GM23338 (cell line): ENCODE measurements at regions not wholly inside any gene's neighbourhood (a gene's known extent, or its start where the extent isn't known, plus 50 kb on each side); places are given as distances from the start of the nearest gene placed in this dataset.

Experiments used
- ATAC-seq: fragments of 200-7000 bp; cut with Tn5 transposase; 3 replicates; pipeline ENCODE4 v1.9.1; 2020
- DNase-seq: peaks from one replicate; pipeline ENCODE4 v3.0.0-alpha.2; 2015; ENCODE audit warnings: low spot score
- H2AFZ ChIP-seq: fragments of 200-600 bp; sonication (generic); 2 replicates; pipeline ENCODE4 v1.8.0; 2016; ENCODE audit warnings: antibody characterized with exemption, mild to moderate bottlenecking, moderate library complexity
- H3F3A ChIP-seq: fragments of 200-600 bp; sonication (generic); replicated peaks from 2 replicates; pipeline ENCODE4 v1.8.0; 2017; ENCODE audit warnings: antibody characterized with exemption, mixed run types, low read depth
- H3K27ac ChIP-seq: fragments of 200-600 bp; sonication (generic); 2 replicates; pipeline ENCODE4 v1.6.1; 2016; ENCODE audit warnings: low read depth
- H3K27me3 ChIP-seq: fragments of 200-600 bp; sonication (generic); 2 replicates; pipeline ENCODE4 v1.8.0; 2016; ENCODE audit warnings: mild to moderate bottlenecking, mixed run types, moderate library complexity; ENCODE audit not compliant: insufficient read depth
- H3K36me3 ChIP-seq: fragments of 200-600 bp; sonication (generic); 2 replicates; pipeline ENCODE4 v1.8.0; 2016; ENCODE audit warnings: mild to moderate bottlenecking; ENCODE audit not compliant: insufficient read depth
- H3K4me1 ChIP-seq: fragments of 200-600 bp; sonication (generic); 2 replicates; pipeline ENCODE4 v1.8.0; 2016; ENCODE audit warnings: mild to moderate bottlenecking, moderate library complexity; ENCODE audit not compliant: insufficient read depth
- H3K4me2 ChIP-seq: fragments of 200-600 bp; sonication (generic); 2 replicates; pipeline ENCODE4 v1.7.1; 2017; ENCODE audit warnings: mixed run types
- H3K4me3 ChIP-seq: fragments of 200-600 bp; sonication (generic); 2 replicates; pipeline ENCODE4 v1.6.1; 2016; ENCODE audit warnings: mixed run types
- H3K79me2 ChIP-seq: fragments of 200-600 bp; sonication (generic); replicated peaks from 2 replicates; pipeline ENCODE4 v1.8.0; 2017; ENCODE audit warnings: mild to moderate bottlenecking; ENCODE audit not compliant: insufficient read depth
- H3K9me2 ChIP-seq: fragments of 200-600 bp; sonication (generic); 2 replicates; pipeline ENCODE4 v1.8.0; 2017; ENCODE audit not compliant: insufficient read depth
- H4K20me1 ChIP-seq: fragments of 200-600 bp; sonication (generic); replicated peaks from 2 replicates; pipeline ENCODE4 v1.8.0; 2017; ENCODE audit warnings: mild to moderate bottlenecking; ENCODE audit not compliant: insufficient read depth
- H3K27ac Mint-ChIP-seq: 2 replicates; pipeline ENCODE4 v1.8.0; 2020; ENCODE audit warnings: inconsistent platforms, mild to moderate bottlenecking, moderate library complexity, mixed read lengths
- H3K27me3 Mint-ChIP-seq: 3 replicates; pipeline ENCODE4 v1.8.0; 2022; ENCODE audit warnings: low read depth, mild to moderate bottlenecking, moderate library complexity, mixed read lengths, inconsistent platforms; ENCODE audit not compliant: insufficient read depth, poor library complexity
- H3K36me3 Mint-ChIP-seq: 3 replicates; pipeline ENCODE4 v1.8.0; 2021; ENCODE audit warnings: low read depth, mild to moderate bottlenecking, inconsistent platforms, moderate library complexity, mixed read lengths
- H3K4me1 Mint-ChIP-seq: 3 replicates; pipeline ENCODE4 v1.8.0; 2020; ENCODE audit warnings: mild to moderate bottlenecking, inconsistent platforms, mixed read lengths
- H3K4me3 Mint-ChIP-seq: 3 replicates; pipeline ENCODE4 v1.8.0; 2021; ENCODE audit warnings: moderate library complexity, mild to moderate bottlenecking, inconsistent platforms, mixed read lengths
- H3K9me3 Mint-ChIP-seq: 3 replicates; pipeline ENCODE4 v1.8.0; 2020; ENCODE audit warnings: moderate library complexity, mild to moderate bottlenecking, inconsistent platforms, mixed read lengths
- CREB1 ChIP-seq: fragments of 250-450 bp; sonication (Bioruptor Pico); IDR thresholded peaks from 2 replicates; pipeline ENCODE4 v1.5.0; 2020; ENCODE audit warnings: low read depth, mild to moderate bottlenecking, moderate library complexity
- EZH2 ChIP-seq: fragments of 200-600 bp; sonication (generic); IDR thresholded peaks from one replicate; pipeline ENCODE4 v1.8.0; 2017; ENCODE audit warnings: antibody characterized with exemption, mild to moderate bottlenecking, low read depth; ENCODE audit not compliant: unreplicated experiment
- EZH2phosphoT487 ChIP-seq: fragments of 200-600 bp; sonication (generic); IDR thresholded peaks from one replicate; pipeline ENCODE4 v1.8.1; 2018; ENCODE audit warnings: antibody characterized with exemption; ENCODE audit not compliant: unreplicated experiment
- JUNB ChIP-seq: IDR thresholded peaks from one replicate; pipeline ENCODE4 v1.6.1; 2016; ENCODE audit warnings: antibody characterized with exemption; ENCODE audit not compliant: unreplicated experiment
- NANOG ChIP-seq: IDR thresholded peaks from 2 replicates; pipeline ENCODE4 v1.6.1; 2016; ENCODE audit warnings: antibody characterized with exemption, borderline replicate concordance
- POLR2AphosphoS5 ChIP-seq: IDR thresholded peaks from 2 replicates; pipeline ENCODE4 v1.6.1; 2016; ENCODE audit warnings: antibody characterized with exemption, low read depth
- REST ChIP-seq: IDR thresholded peaks from one replicate; pipeline ENCODE4 v1.6.1; 2018; ENCODE audit warnings: antibody characterized with exemption; ENCODE audit not compliant: unreplicated experiment
- STAT1 ChIP-seq: IDR thresholded peaks from one replicate; pipeline ENCODE4 v1.6.1; 2016; ENCODE audit warnings: antibody characterized with exemption; ENCODE audit not compliant: unreplicated experiment
- ZNF114 ChIP-seq: fragments of 250-450 bp; sonication (Bioruptor Pico); IDR thresholded peaks from 2 replicates; pipeline ENCODE4 v1.5.0; 2020; ENCODE audit warnings: mild to moderate bottlenecking, moderate library complexity
- ZNF331 ChIP-seq: fragments of 250-450 bp; sonication (Bioruptor Pico); IDR thresholded peaks from 2 replicates; pipeline ENCODE4 v1.5.0; 2020; ENCODE audit warnings: low read depth, mild to moderate bottlenecking, moderate library complexity
- TF ChIP-seq, protein P1 (sequence below): fragments of 250-450 bp; sonication (Bioruptor Pico); IDR thresholded peaks from 2 replicates; pipeline ENCODE4 v1.5.0; 2020; ENCODE audit warnings: mild to moderate bottlenecking, moderate library complexity
- TF ChIP-seq, protein P2 (sequence below), 2 experiments: fragments of 200-600 bp in 1 of 2; sonication (generic) in 1 of 2; conservative IDR thresholded peaks; 2 replicates each; pipeline versions ENCODE4 v1.5.1 to v1.6.1; 2016 to 2017; ENCODE audit warnings: antibody characterized with exemption in 2 of 2, low read depth in 2 of 2, mild to moderate bottlenecking in 2 of 2, moderate library complexity in 1 of 2
- TF ChIP-seq, protein P3 (sequence below): IDR thresholded peaks from 2 replicates; pipeline ENCODE4 v1.6.1; 2016; ENCODE audit warnings: antibody characterized with exemption

GRCh38 chr21:41075656-41076055, 92.3 kb upstream of the BACE2 start:
- no peak overlapping the region for H3K27ac ChIP-seq
- Mint-ChIP-seq H3K27me3 (peaks cover 6% of the 10 kb centered on the region), H3K4me1 (no peaks in the 10 kb centered on the region), H3K36me3 (peaks cover 12% of the 10 kb centered on the region; the same call in 2 of the 3 replicates), H3K4me3 (no peak overlapping the region), H3K27ac (no peak overlapping the region), H3K9me3 (peaks cover 77% of the 10 kb centered on the region)
- H3K4me3 ChIP-seq: no peak overlapping the region
- H4K20me1 ChIP-seq: no peaks in the 10 kb centered on the region
- DNase-seq (no peak), ATAC-seq (no peak)
- no peaks in the 10 kb centered on the region; the same call in 1 of the 2 replicates for H3K36me3 ChIP-seq
- no peaks in the 10 kb centered on the region for H3K9me2 ChIP-seq
- no peaks in the 10 kb centered on the region for H3F3A ChIP-seq
- H2AFZ ChIP-seq: no peak overlapping the region
- no peaks in the 10 kb centered on the region for H3K79me2 ChIP-seq
- no peaks in the 10 kb centered on the region for H3K27me3 ChIP-seq
- TF ChIP-seq EZH2: no peak
- TF ChIP-seq ZNF331: no peak
- no peak for TF ChIP-seq CREB1 (CRISPR knock-in tag)
- TF ChIP-seq, protein P1, sequence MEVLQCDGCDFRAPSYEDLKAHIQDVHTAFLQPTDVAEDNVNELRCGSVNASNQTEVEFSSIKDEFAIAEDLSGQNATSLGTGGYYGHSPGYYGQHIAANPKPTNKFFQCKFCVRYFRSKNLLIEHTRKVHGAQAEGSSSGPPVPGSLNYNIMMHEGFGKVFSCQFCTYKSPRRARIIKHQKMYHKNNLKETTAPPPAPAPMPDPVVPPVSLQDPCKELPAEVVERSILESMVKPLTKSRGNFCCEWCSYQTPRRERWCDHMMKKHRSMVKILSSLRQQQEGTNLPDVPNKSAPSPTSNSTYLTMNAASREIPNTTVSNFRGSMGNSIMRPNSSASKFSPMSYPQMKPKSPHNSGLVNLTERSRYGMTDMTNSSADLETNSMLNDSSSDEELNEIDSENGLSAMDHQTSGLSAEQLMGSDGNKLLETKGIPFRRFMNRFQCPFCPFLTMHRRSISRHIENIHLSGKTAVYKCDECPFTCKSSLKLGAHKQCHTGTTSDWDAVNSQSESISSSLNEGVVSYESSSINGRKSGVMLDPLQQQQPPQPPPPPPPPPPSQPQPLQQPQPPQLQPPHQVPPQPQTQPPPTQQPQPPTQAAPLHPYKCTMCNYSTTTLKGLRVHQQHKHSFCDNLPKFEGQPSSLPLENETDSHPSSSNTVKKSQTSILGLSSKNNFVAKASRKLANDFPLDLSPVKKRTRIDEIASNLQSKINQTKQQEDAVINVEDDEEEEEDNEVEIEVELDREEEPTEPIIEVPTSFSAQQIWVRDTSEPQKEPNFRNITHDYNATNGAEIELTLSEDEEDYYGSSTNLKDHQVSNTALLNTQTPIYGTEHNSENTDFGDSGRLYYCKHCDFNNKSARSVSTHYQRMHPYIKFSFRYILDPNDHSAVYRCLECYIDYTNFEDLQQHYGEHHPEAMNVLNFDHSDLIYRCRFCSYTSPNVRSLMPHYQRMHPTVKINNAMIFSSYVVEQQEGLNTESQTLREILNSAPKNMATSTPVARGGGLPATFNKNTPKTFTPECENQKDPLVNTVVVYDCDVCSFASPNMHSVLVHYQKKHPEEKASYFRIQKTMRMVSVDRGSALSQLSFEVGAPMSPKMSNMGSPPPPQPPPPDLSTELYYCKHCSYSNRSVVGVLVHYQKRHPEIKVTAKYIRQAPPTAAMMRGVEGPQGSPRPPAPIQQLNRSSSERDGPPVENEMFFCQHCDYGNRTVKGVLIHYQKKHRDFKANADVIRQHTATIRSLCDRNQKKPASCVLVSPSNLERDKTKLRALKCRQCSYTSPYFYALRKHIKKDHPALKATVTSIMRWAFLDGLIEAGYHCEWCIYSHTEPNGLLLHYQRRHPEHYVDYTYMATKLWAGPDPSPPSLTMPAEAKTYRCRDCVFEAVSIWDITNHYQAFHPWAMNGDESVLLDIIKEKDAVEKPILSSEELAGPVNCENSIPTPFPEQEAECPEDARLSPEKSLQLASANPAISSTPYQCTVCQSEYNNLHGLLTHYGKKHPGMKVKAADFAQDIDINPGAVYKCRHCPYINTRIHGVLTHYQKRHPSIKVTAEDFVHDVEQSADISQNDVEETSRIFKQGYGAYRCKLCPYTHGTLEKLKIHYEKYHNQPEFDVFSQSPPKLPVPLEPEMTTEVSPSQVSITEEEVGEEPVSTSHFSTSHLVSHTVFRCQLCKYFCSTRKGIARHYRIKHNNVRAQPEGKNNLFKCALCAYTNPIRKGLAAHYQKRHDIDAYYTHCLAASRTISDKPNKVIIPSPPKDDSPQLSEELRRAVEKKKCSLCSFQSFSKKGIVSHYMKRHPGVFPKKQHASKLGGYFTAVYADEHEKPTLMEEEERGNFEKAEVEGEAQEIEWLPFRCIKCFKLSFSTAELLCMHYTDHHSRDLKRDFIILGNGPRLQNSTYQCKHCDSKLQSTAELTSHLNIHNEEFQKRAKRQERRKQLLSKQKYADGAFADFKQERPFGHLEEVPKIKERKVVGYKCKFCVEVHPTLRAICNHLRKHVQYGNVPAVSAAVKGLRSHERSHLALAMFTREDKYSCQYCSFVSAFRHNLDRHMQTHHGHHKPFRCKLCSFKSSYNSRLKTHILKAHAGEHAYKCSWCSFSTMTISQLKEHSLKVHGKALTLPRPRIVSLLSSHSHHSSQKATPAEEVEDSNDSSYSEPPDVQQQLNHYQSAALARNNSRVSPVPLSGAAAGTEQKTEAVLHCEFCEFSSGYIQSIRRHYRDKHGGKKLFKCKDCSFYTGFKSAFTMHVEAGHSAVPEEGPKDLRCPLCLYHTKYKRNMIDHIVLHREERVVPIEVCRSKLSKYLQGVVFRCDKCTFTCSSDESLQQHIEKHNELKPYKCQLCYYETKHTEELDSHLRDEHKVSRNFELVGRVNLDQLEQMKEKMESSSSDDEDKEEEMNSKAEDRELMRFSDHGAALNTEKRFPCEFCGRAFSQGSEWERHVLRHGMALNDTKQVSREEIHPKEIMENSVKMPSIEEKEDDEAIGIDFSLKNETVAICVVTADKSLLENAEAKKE: no peak
- no peak for TF ChIP-seq NANOG
- no peak for TF ChIP-seq STAT1
- TF ChIP-seq, protein P2, sequence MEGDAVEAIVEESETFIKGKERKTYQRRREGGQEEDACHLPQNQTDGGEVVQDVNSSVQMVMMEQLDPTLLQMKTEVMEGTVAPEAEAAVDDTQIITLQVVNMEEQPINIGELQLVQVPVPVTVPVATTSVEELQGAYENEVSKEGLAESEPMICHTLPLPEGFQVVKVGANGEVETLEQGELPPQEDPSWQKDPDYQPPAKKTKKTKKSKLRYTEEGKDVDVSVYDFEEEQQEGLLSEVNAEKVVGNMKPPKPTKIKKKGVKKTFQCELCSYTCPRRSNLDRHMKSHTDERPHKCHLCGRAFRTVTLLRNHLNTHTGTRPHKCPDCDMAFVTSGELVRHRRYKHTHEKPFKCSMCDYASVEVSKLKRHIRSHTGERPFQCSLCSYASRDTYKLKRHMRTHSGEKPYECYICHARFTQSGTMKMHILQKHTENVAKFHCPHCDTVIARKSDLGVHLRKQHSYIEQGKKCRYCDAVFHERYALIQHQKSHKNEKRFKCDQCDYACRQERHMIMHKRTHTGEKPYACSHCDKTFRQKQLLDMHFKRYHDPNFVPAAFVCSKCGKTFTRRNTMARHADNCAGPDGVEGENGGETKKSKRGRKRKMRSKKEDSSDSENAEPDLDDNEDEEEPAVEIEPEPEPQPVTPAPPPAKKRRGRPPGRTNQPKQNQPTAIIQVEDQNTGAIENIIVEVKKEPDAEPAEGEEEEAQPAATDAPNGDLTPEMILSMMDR (conservative IDR thresholded peaks at IDR 0.05; ENCODE audit: low read depth in 2 of 2): no peak
- TF ChIP-seq EZH2phosphoT487: no peak
- no peak for TF ChIP-seq REST
- TF ChIP-seq, protein P3, sequence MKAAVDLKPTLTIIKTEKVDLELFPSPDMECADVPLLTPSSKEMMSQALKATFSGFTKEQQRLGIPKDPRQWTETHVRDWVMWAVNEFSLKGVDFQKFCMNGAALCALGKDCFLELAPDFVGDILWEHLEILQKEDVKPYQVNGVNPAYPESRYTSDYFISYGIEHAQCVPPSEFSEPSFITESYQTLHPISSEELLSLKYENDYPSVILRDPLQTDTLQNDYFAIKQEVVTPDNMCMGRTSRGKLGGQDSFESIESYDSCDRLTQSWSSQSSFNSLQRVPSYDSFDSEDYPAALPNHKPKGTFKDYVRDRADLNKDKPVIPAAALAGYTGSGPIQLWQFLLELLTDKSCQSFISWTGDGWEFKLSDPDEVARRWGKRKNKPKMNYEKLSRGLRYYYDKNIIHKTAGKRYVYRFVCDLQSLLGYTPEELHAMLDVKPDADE: no peak
- TF ChIP-seq POLR2AphosphoS5: no peak
- no peak for TF ChIP-seq JUNB
- no peak for TF ChIP-seq ZNF114 (CRISPR knock-in tag)
- no peaks in the 10 kb centered on the region for H3K4me1 ChIP-seq
- H3K4me2 ChIP-seq: no peak overlapping the region
